Heart left ventricle (tissue), 16 donors: ENCODE measurements at regions not wholly inside any gene's neighbourhood (a gene's known extent, or its start where the extent isn't known, plus 50 kb on each side); places are given as distances from the start of the nearest gene placed in this dataset.

Experiments
- ATAC-seq, 4 donors: fragments of 200-7000 bp; cut with Tn5 transposase; one replicate each; pipeline ENCODE4 v1.9.1; 2020 to 2022; ENCODE audit warnings: moderate library complexity in 4 of 4, mild to moderate bottlenecking in 3 of 4, moderate number of reproducible peaks in 1 of 4
- DNase-seq, 5 donors: peaks; one replicate each; pipeline ENCODE4 v3.0.0-alpha.2; 2020
- H3K27ac ChIP-seq, 12 donors: fragments of 200-600 bp; sonication (generic) in 4 of 12; one replicate each; pipeline versions ENCODE4 v1.5.0 to v1.8.0; 2016 to 2022; ENCODE audit warnings: mild to moderate bottlenecking in 2 of 12
- H3K27me3 ChIP-seq, 9 donors: fragments of 200-600 bp; sonication (generic) in 2 of 9; one replicate each; pipeline versions ENCODE4 v1.5.1 to v1.8.0; 2016 to 2022; ENCODE audit warnings: mild to moderate bottlenecking in 3 of 9
- H3K36me3 ChIP-seq, 9 donors: fragments of 200-600 bp; sonication (generic) in 2 of 9; one replicate each; pipeline versions ENCODE4 v1.5.0 to v1.8.0; 2018 to 2022; ENCODE audit warnings: mild to moderate bottlenecking in 2 of 9
- H3K4me1 ChIP-seq, 12 donors: fragments of 200-600 bp; sonication (generic) in 4 of 12; one replicate each; pipeline versions ENCODE4 v1.5.0 to v1.8.0; 2016 to 2022; ENCODE audit warnings: mild to moderate bottlenecking in 3 of 12
- H3K4me3 ChIP-seq, 12 donors: fragments of 200-600 bp; sonication (generic) in 4 of 12; one replicate each; pipeline versions ENCODE4 v1.5.0 to v1.8.0; 2017 to 2022; ENCODE audit warnings: mild to moderate bottlenecking in 9 of 12, moderate library complexity in 4 of 12
- H3K9me3 ChIP-seq, 12 donors: fragments of 200-600 bp; sonication (generic) in 4 of 12; one replicate each; pipeline versions ENCODE4 v1.5.0 to v1.8.0; 2016 to 2022; ENCODE audit warnings: mild to moderate bottlenecking in 1 of 12
- POLR2A ChIP-seq, 2 donors: fragments of 450-650 bp; IDR thresholded peaks; one replicate each; pipeline ENCODE4 v1.6.1; 2017; ENCODE audit warnings: antibody characterized with exemption in 2 of 2, mild to moderate bottlenecking in 2 of 2, moderate library complexity in 2 of 2
- WGBS, 4 donors: extraction: QIAGEN DNeasy Blood & Tissue Kit in 2 of 4; methylation state at CpG; one replicate each; pipeline versions ENCODE4 v1.1.5 to v1.1.7; 2013 to 2018; 5-methylcytosine and 5-hydroxymethylcytosine counted together
- intact Hi-C, 10 donors: fragments of 100-400 bp; cut with DNase I; formaldehyde crosslinking; loops; one replicate each; pipeline versions ENCODE4 v1.11.1 to v1.14.2; 2022
- TF ChIP-seq, protein P1 (sequence below), 12 donors: fragments of 200-600 bp; sonication (generic) in 4 of 12; IDR thresholded peaks; one replicate each; pipeline versions ENCODE4 v1.5.0 to v1.8.0; 2018 to 2022; ENCODE audit warnings: antibody characterized with exemption in 12 of 12, mild to moderate bottlenecking in 5 of 12
- donor health status: ischemic (EF 13 %, LVEDD 7.1; RV severe dilation, severe dysfunction).
- donor health status: healthy with polysubstance abuse.
- donor health status: DM: no; HTN: yes; CAD: no.
- donor health status: DM: no; HTN: no; CAD: no.
- donor health status: ischemic (EF 25% LVEDD 6.9; RV normal size, moderate dysfunction).
- donor health status: ischemic (EF 25% LVEDD 5.7; RV mildly dilated, moderate dysfunction).
- donor health status: healthy.
- donor health status: DM: yes; HTN: yes; CAD: no.
- donor health status: ischemic (EF 35%, LVEDD 5.7; RV mildly dilated, moderate dysfunction).
- donor health status: nonischemic (EF 11% LVEDD 7.7; RV severe dilation, severe dysfunction).
- donor health status: DM: yes; HTN: yes; CAD: no.
- donor health status: PGD.
- donor health status: ischemic (EF 29% LVEDD 5.4; RV normal size, mild dysfunction).
- donor health status: nonischemic (EF 23%, LVEDD 6.1; RV moderate dilation, normal function).

- Histone ChIP-seq H3K36me3 (no peaks in the 10 kb centered on the region), H3K27ac (no peak overlapping the region), H3K4me1 (no peaks in the 10 kb centered on the region), H3K27me3 (no peaks in the 10 kb centered on the region), H3K4me3 (no peak overlapping the region), H3K9me3 (peaks cover 0 to 27% (median 8%) of the 10 kb centered on the region in 12 donors)
- WGBS, 4 donors: 30 to 51% (median 36%) methylated on average over 1 of the region's 1 CpG
- DNase-seq (peak in 1 of 5 donors; percentile 24), ATAC-seq (no peak)
- TF ChIP-seq POLR2A (IDR thresholded peaks at IDR 0.05): no peak
- TF ChIP-seq, protein P1, sequence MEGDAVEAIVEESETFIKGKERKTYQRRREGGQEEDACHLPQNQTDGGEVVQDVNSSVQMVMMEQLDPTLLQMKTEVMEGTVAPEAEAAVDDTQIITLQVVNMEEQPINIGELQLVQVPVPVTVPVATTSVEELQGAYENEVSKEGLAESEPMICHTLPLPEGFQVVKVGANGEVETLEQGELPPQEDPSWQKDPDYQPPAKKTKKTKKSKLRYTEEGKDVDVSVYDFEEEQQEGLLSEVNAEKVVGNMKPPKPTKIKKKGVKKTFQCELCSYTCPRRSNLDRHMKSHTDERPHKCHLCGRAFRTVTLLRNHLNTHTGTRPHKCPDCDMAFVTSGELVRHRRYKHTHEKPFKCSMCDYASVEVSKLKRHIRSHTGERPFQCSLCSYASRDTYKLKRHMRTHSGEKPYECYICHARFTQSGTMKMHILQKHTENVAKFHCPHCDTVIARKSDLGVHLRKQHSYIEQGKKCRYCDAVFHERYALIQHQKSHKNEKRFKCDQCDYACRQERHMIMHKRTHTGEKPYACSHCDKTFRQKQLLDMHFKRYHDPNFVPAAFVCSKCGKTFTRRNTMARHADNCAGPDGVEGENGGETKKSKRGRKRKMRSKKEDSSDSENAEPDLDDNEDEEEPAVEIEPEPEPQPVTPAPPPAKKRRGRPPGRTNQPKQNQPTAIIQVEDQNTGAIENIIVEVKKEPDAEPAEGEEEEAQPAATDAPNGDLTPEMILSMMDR (IDR thresholded peaks at IDR 0.05): no peak
- intact Hi-C loops: no loop called here
These were observed 963.7 kb downstream of the PLOD2 start for GRCh38 chr3:145197051-145197820.

- TF ChIP-seq, protein P1 (IDR thresholded peaks at IDR 0.05): no peak
- no peak for TF ChIP-seq POLR2A (IDR thresholded peaks at IDR 0.05)
- Histone ChIP-seq H3K4me1 (no peaks in the 10 kb centered on the region), H3K27me3 (no peaks in the 10 kb centered on the region), H3K9me3 (peaks cover 0 to 27% (median 8%) of the 10 kb centered on the region in 12 donors), H3K4me3 (no peak overlapping the region), H3K36me3 (no peaks in the 10 kb centered on the region), H3K27ac (no peak overlapping the region)
- ATAC-seq (no peak), DNase-seq (no peak)
- 88 to 95% (median 92%) methylated on average over 1 of the region's 1 CpG for WGBS, 4 donors
- intact Hi-C loops: no loop called here
These were observed 963.2 kb downstream of the PLOD2 start for GRCh38 chr3:145197821-145198220.

GRCh38 chr3:145209561-145209960 lies 951.4 kb downstream of the PLOD2 start:
- H3K4me1 ChIP-seq: no peaks in the 10 kb centered on the region
- H3K4me3 ChIP-seq: peak overlapping the region in 1 of 12 donors; percentile 10
- no peak for DNase-seq
- no peaks in the 10 kb centered on the region for H3K27me3 ChIP-seq
- H3K27ac ChIP-seq: no peak overlapping the region
- ATAC-seq: no peak
- no peaks in the 10 kb centered on the region for H3K36me3 ChIP-seq
- H3K9me3 ChIP-seq: no peaks in the 10 kb centered on the region
- TF ChIP-seq, protein P1 (IDR thresholded peaks at IDR 0.05): no peak
- TF ChIP-seq POLR2A (IDR thresholded peaks at IDR 0.05): no peak
- WGBS, 4 donors: 60 to 69% (median 65%) methylated on average over 5 of the region's 5 CpGs
- intact Hi-C loops: no loop called here

DNA sequence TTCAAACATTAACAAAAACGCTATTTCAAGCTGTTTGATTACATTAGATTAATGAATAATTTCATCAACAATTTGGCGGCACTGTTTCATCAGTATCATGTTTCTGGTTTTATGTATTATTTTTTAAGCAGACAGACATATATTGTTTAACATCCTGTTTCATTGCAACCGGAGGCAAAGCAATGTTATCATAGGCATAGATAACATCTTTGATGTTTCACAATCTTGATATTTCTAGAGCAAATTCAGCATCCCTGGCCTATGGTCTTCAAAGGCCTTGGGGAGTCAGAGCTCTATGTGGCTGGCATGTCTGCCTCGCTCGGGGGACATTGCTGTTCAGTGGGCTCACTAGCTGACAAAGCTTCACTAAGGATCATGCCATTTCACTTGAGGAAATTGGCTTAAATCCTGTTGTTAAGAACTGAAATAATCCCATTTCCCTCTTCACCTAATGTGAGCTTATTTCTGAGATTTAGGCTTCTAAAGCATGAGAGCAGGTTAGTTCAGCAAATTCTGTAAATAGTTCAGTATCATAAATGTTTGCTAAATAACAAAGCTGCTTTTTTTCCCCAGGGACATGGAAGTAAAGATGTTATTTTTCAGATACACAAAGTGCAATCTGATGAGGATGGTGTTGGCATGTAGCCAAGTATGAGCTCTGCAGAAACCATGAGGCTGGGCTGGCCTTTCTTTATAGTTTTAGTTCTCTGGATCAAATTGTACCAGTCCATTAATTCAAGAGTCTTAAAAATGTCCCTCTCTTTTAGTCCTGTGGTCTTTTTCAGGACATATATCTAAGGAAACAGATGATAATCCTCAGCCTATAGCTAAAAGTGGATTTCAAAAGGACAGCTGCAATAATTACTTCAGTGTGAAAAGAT lies 941.4 kb downstream of the PLOD2 start:
- Histone ChIP-seq H3K27ac (no peak overlapping the region), H3K9me3 (peaks cover 0 to 7% (median 3%) of the 10 kb centered on the region in 12 donors), H3K4me1 (no peaks in the 10 kb centered on the region), H3K27me3 (no peaks in the 10 kb centered on the region), H3K36me3 (no peaks in the 10 kb centered on the region), H3K4me3 (no peak overlapping the region)
- ATAC-seq (no peak), DNase-seq (no peak)
- WGBS, 4 donors: 66 to 74% (median 68%) methylated on average over 5 of the region's 5 CpGs
- TF ChIP-seq, protein P1 (IDR thresholded peaks at IDR 0.05): no peak
- no peak for TF ChIP-seq POLR2A (IDR thresholded peaks at IDR 0.05)
- intact Hi-C loops: no loop called here
